Activated B cell treated with CpG ODN at 0.5 μM for 24 hours (primary cell): ENCODE measurements at regions not wholly inside any gene's neighbourhood (a gene's known extent, or its start where the extent isn't known, plus 50 kb on each side); places are given as distances from the start of the nearest gene placed in this dataset.

Experiments
- ATAC-seq: fragments of 200-7000 bp; cut with Tn5 transposase; one replicate; pipeline ENCODE4 v1.10.0; 2021; ENCODE audit warnings: low read depth, mild to moderate bottlenecking, moderate library complexity
- CTCF ChIA-PET: fragments of 350-600 bp; sonication (Branson Sonifier 250); formaldehyde crosslinking; loops from one replicate; lab custom pipeline; 2021; ENCODE audit warnings: antibody characterized with exemption; lab: Charles Lee
- POLR2A ChIA-PET: fragments of 350-600 bp; sonication (Branson Sonifier 250); formaldehyde crosslinking; loops from one replicate; lab custom pipeline; 2021; ENCODE audit warnings: antibody characterized with exemption; lab: Charles Lee
- DNase-seq: peaks from one replicate; pipeline ENCODE4 v3.0.0; 2022
- H3K27ac Mint-ChIP-seq: one replicate; pipeline ENCODE4 v1.8.0; 2020; ENCODE audit warnings: mixed read lengths
- H3K27me3 Mint-ChIP-seq: one replicate; pipeline ENCODE4 v1.8.0; 2021; ENCODE audit warnings: mixed read lengths
- H3K36me3 Mint-ChIP-seq: one replicate; pipeline ENCODE4 v1.8.0; 2021; ENCODE audit warnings: low read depth, mixed read lengths
- H3K4me1 Mint-ChIP-seq: one replicate; pipeline ENCODE4 v1.8.0; 2021; ENCODE audit warnings: mixed read lengths
- H3K4me3 Mint-ChIP-seq: one replicate; pipeline ENCODE4 v1.8.0; 2020; ENCODE audit warnings: mild to moderate bottlenecking, mixed read lengths
- H3K9me3 Mint-ChIP-seq: one replicate; pipeline ENCODE4 v1.8.0; 2020; ENCODE audit warnings: mixed read lengths
- CTCF ChIP-seq: fragments of 200-600 bp; IDR thresholded peaks from one replicate; pipeline ENCODE4 v1.8.0; 2022; ENCODE audit warnings: antibody characterized with exemption, mild to moderate bottlenecking
- intact Hi-C: fragments of 100-400 bp; cut with micrococcal nuclease; formaldehyde crosslinking; loops from one replicate; pipeline ENCODE4 v1.15.1; 2024

- TF ChIP-seq CTCF, result no peak
- CTCF ChIA-PET, result no interaction called here
- Mint-ChIP-seq H3K36me3 (no peaks in the 10 kb centered on the region), H3K9me3 (no peaks in the 10 kb centered on the region), H3K4me3 (no peak overlapping the region), H3K4me1 (no peaks in the 10 kb centered on the region), H3K27me3 (no peaks in the 10 kb centered on the region), H3K27ac (no peak overlapping the region)
- ATAC-seq (no peak), DNase-seq (no peak)
- intact Hi-C loops, result no loop called here
- POLR2A ChIA-PET, result no interaction called here
Observed at GRCh38 chr2:126449677-126450076, 206.3 kb upstream of the GYPC start.

GRCh38 chr2:126463892-126464674 is 191.9 kb upstream of the GYPC start:
- ATAC-seq (no peak), DNase-seq (no peak)
- TF ChIP-seq CTCF, result no peak
- ChIA-PET POLR2A (no interaction called here), CTCF (no interaction called here)
- no peak overlapping the region for H3K4me3 Mint-ChIP-seq
- H3K9me3 Mint-ChIP-seq, result no peaks in the 10 kb centered on the region
- no peaks in the 10 kb centered on the region for H3K36me3 Mint-ChIP-seq
- H3K4me1 Mint-ChIP-seq, result peaks cover 9% of the 10 kb centered on the region
- H3K27me3 Mint-ChIP-seq, result peaks cover 11% of the 10 kb centered on the region
- H3K27ac Mint-ChIP-seq, result no peak overlapping the region
- intact Hi-C loops, result no loop called here

GRCh38 chr2:126467367-126468054 is 188.4 kb upstream of the GYPC start:
- CTCF ChIA-PET, result no interaction called here
- intact Hi-C loops, result no loop called here
- Mint-ChIP-seq H3K36me3 (no peaks in the 10 kb centered on the region), H3K27me3 (peaks cover 2% of the 10 kb centered on the region), H3K4me1 (peaks cover 9% of the 10 kb centered on the region), H3K9me3 (no peaks in the 10 kb centered on the region), H3K4me3 (no peak overlapping the region), H3K27ac (no peak overlapping the region)
- POLR2A ChIA-PET, result no interaction called here
- peak; percentile 40 for ATAC-seq
- no peak for TF ChIP-seq CTCF
- no peak for DNase-seq

GRCh38 chr2:126475031-126475430 is 180.9 kb upstream of the GYPC start:
- ATAC-seq (no peak), DNase-seq (no peak)
- Mint-ChIP-seq H3K4me3 (no peak overlapping the region), H3K9me3 (no peaks in the 10 kb centered on the region), H3K27ac (no peak overlapping the region), H3K27me3 (peaks cover 5% of the 10 kb centered on the region), H3K4me1 (no peaks in the 10 kb centered on the region), H3K36me3 (no peaks in the 10 kb centered on the region)
- TF ChIP-seq CTCF, result no peak
- ChIA-PET POLR2A (no interaction called here), CTCF (no interaction called here)
- intact Hi-C loops, result no loop called here

- no peak for TF ChIP-seq CTCF
- Mint-ChIP-seq H3K4me3 (no peak overlapping the region), H3K9me3 (no peaks in the 10 kb centered on the region), H3K4me1 (no peaks in the 10 kb centered on the region), H3K36me3 (no peaks in the 10 kb centered on the region), H3K27ac (no peak overlapping the region), H3K27me3 (peaks cover 5% of the 10 kb centered on the region)
- ChIA-PET POLR2A (no interaction called here), CTCF (no interaction called here)
- DNase-seq (no peak), ATAC-seq (no peak)
- intact Hi-C loops, result no loop called here
Observed at GRCh38 chr2:126476691-126477090, 179.3 kb upstream of the GYPC start.
